K562 (cell line): ENCODE measurements at regions not wholly inside any gene's neighbourhood (a gene's known extent, or its start where the extent isn't known, plus 50 kb on each side); places are given as distances from the start of the nearest gene placed in this dataset.
A peak's percentile ranks its signal among the peaks of the same experiment; 100 is the strongest.

Experiments
- ATAC-seq: fragments of 200-7000 bp; cut with Tn5 transposase; 3 replicates; pipeline ENCODE4 v1.9.1; 2020; ENCODE audit warnings: moderate library complexity
- BruUV-seq: library from RNA; stranded (reverse); fragments of 400-500 nt; replicated peaks from 2 replicates; lab custom pipeline; 2021; lab: Mats Ljungman, UMichigan
- CTCF ChIA-PET: fragments of 300-600 bp; formaldehyde crosslinking; extraction: SDS; loops from one replicate; lab custom pipeline; 2021; ENCODE audit warnings: low intra/inter-chr PET ratio; lab: Yijun Ruan, JAX
- POLR2A ChIA-PET: fragments of 300-600, 350-650 bp; sonication (Branson Sonifier 250); formaldehyde crosslinking; extraction: SDS; loops from one replicate; lab custom pipeline; 2021; ENCODE audit warnings: antibody characterized with exemption, inconsistent platforms; lab: Yijun Ruan, JAX
- DNase-seq, 4 experiments: peaks; one replicate each; pipeline versions ENCODE4 v3.0.0 to v3.0.0-alpha.2; 2011 to 2018; ENCODE audit warnings: low spot score in 3 of 4, mixed read lengths in 3 of 4; ENCODE audit errors: extremely low read depth in 1 of 4
- FAIRE-seq: peaks from 2 replicates; lab custom pipeline; 2011; peaks lifted over from hg19 to GRCh38; lab: Jason Lieb, UNC
- H2AFZ ChIP-seq: 2 replicates; pipeline ENCODE4 v1.6.0; 2011; ENCODE audit warnings: low read depth, low read length, control low read depth, inconsistent platforms
- H3K27ac ChIP-seq: fragments of 200-600 bp; 3 replicates; pipeline ENCODE4 v1.8.0; 2011; ENCODE audit warnings: low read depth, mild to moderate bottlenecking, control low read depth, inconsistent platforms, low read length, moderate library complexity, mixed read lengths; ENCODE audit errors: extremely low read depth
- H3K27me3 ChIP-seq, 2 experiments: fragments of 300-600 bp in 1 of 2; 2 replicates in 1 of 2; 3 replicates in 1 of 2; pipeline versions ENCODE4 v1.6.0 to v1.8.0; 2011; ENCODE audit warnings: inconsistent platforms in 2 of 2, low read length in 2 of 2, mild to moderate bottlenecking in 1 of 2, mixed read lengths in 1 of 2, moderate library complexity in 1 of 2; ENCODE audit not compliant: control insufficient read depth in 2 of 2, insufficient read depth in 2 of 2
- H3K36me3 ChIP-seq: fragments of 300-600 bp; 3 replicates; pipeline ENCODE4 v1.8.0; 2011; ENCODE audit warnings: mild to moderate bottlenecking, low read length, inconsistent platforms; ENCODE audit not compliant: control insufficient read depth, insufficient read depth
- H3K4me1 ChIP-seq, 2 experiments: fragments of 200-600 bp in 1 of 2; replicated peaks in 1 of 2; 2 replicates in 1 of 2; 3 replicates in 1 of 2; pipeline versions ENCODE4 v1.5.1 to v1.8.0; 2011; ENCODE audit warnings: inconsistent platforms in 2 of 2, low read length in 2 of 2, mild to moderate bottlenecking in 1 of 2, mixed read lengths in 1 of 2, moderate library complexity in 1 of 2; ENCODE audit not compliant: control insufficient read depth in 2 of 2, insufficient read depth in 2 of 2
- H3K4me2 ChIP-seq: 2 replicates; pipeline ENCODE4 v1.6.1; 2011; ENCODE audit warnings: low read length, control low read depth, inconsistent platforms, mixed read lengths; ENCODE audit not compliant: insufficient read depth
- H3K4me3 ChIP-seq: fragments of 200-600 bp; sonication (generic), shearing (Covaris generic); 2 replicates; pipeline ENCODE4 v1.5.1; 2016; ENCODE audit warnings: control low read depth, inconsistent platforms
- H3K79me2 ChIP-seq: fragments of 200-600 bp; 3 replicates; pipeline ENCODE4 v1.8.0; 2011; ENCODE audit warnings: low read length, inconsistent platforms; ENCODE audit not compliant: control insufficient read depth, insufficient read depth
- H3K9ac ChIP-seq, 2 experiments: 2 replicates each; pipeline versions ENCODE4 v1.6.0 to v1.6.1; 2011; ENCODE audit warnings: low read depth in 2 of 2, low read length in 2 of 2, control low read depth in 1 of 2, inconsistent platforms in 1 of 2, mild to moderate bottlenecking in 1 of 2, mixed read lengths in 1 of 2; ENCODE audit not compliant: insufficient read depth in 1 of 2
- H3K9me1 ChIP-seq: one replicate; pipeline ENCODE4 v1.6.0; 2011; ENCODE audit warnings: inconsistent platforms, mild to moderate bottlenecking, low read length, moderate library complexity; ENCODE audit not compliant: control insufficient read depth, insufficient read depth
- H3K9me3 ChIP-seq: replicated peaks from 2 replicates; pipeline ENCODE4 v1.5.1; 2011; ENCODE audit warnings: low read depth, low read length, inconsistent platforms; ENCODE audit not compliant: control insufficient read depth, insufficient read depth
- H4K20me1 ChIP-seq: replicated peaks from 2 replicates; pipeline ENCODE4 v1.6.1; 2011; ENCODE audit warnings: low read length, inconsistent platforms, mixed read lengths; ENCODE audit not compliant: control insufficient read depth, insufficient read depth
- BHLHE40 ChIP-seq: IDR thresholded peaks from 2 replicates; pipeline ENCODE4 v1.6.1; 2011; ENCODE audit warnings: low read length, improper control_type of control experiment
- HCFC1 ChIP-seq: IDR thresholded peaks from 2 replicates; pipeline ENCODE4 v1.6.1; 2012; ENCODE audit warnings: low read depth, low read length, improper control_type of control experiment
- NUFIP1 ChIP-seq: fragments of 450-650 bp; IDR thresholded peaks from 2 replicates; pipeline ENCODE4 v1.6.1; 2018; ENCODE audit not compliant: partially characterized antibody
- PTTG1 ChIP-seq: fragments of 450-650 bp; IDR thresholded peaks from 2 replicates; pipeline ENCODE4 v1.6.1; 2016; ENCODE audit warnings: low read depth, mild to moderate bottlenecking, missing genetic modification characterization, missing compliant biosample characterization
- RHOXF2B ChIP-seq: fragments of 250-450 bp; sonication (Bioruptor Pico); conservative IDR thresholded peaks from 2 replicates; pipeline ENCODE4 v1.5.1; 2021
- WGBS: fragments of 100-300 bp; shearing (Covaris generic); methylation state at CpG from one replicate; pipeline ENCODE4 v1.1.6; 2016; ENCODE audit warnings: low coverage, mixed read lengths; ENCODE audit not compliant: insufficient coverage; ENCODE audit errors: missing lambda C conversion rate; 5-methylcytosine and 5-hydroxymethylcytosine counted together
- in situ Hi-C: fragments of 300-500 bp; cut with MboI; formaldehyde crosslinking; loops from 4 replicates; pipeline ENCODE4 v1.15.0; 2018; ENCODE audit warnings: inconsistent platforms, mixed read lengths
- intact Hi-C: fragments of 100-400 bp; cut with micrococcal nuclease; formaldehyde crosslinking; loops from 2 replicates; pipeline ENCODE4 v1.14.2; 2022
- TF ChIP-seq, protein P1 (sequence below): fragments of 250-450 bp; sonication (Bioruptor Pico); IDR thresholded peaks from 2 replicates; pipeline ENCODE4 v1.4.0; 2020; ENCODE audit warnings: mild to moderate bottlenecking, moderate library complexity
- TF ChIP-seq, protein P2 (sequence below): fragments of 250-450 bp; sonication (Bioruptor Pico); IDR thresholded peaks from 2 replicates; pipeline ENCODE4 v1.6.1; 2021; ENCODE audit warnings: mild to moderate bottlenecking
- TF ChIP-seq, protein P3 (sequence below): IDR thresholded peaks from 2 replicates; pipeline ENCODE4 v1.6.1; 2011; ENCODE audit not compliant: insufficient read length; ENCODE audit errors: extremely low read depth
- TF ChIP-seq, protein P4 (sequence below), 2 experiments: fragments of 450-650 bp; IDR thresholded peaks; 2 replicates each; pipeline ENCODE4 v1.6.1; 2016
- TF ChIP-seq, protein P5 (sequence below): fragments of 250-450 bp; sonication (Bioruptor Pico); IDR thresholded peaks from 2 replicates; pipeline ENCODE4 v1.8.0; 2021; ENCODE audit warnings: moderate library complexity, mild to moderate bottlenecking, inconsistent platforms

DNA sequence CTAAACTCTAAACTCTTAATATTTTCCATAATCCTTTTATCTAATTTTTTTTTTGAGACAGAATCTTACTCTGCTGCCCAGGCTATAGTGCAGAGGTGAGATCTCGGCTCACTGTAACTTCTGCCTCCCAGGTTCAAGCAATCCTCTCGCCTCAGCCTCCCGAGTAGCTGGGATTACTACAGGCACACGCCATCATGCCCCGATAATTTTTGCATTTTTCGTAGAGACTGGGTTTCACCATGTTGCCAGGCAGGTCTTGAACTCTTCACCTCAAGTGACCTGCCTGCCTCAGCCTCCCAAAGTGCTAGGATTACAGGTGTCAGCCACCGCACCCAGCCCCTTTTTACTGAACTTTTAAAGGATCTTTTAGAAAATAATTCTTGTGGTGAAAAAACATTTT is 110.2 kb upstream of the PHF14 start:
- POLR2A ChIA-PET: no interaction called here
- ATAC-seq (no peak), FAIRE-seq (peak; percentile 35), DNase-seq (no peak)
- in situ Hi-C loops: no loop called here
- H3K36me3 ChIP-seq: no peaks in the 10 kb centered on the region
- no peak overlapping the region for H2AFZ ChIP-seq
- 11% methylated on average over 7 of the region's 7 CpGs for WGBS
- H3K4me1 ChIP-seq: no peaks in the 10 kb centered on the region
- H3K9ac ChIP-seq: no peak overlapping the region
- H3K9me1 ChIP-seq: no peaks in the 10 kb centered on the region
- no peaks in the 10 kb centered on the region for H3K79me2 ChIP-seq
- BruUV-seq: no TSS peak
- CTCF ChIA-PET: no interaction called here
- no peak overlapping the region for H3K4me3 ChIP-seq
- no peak overlapping the region for H3K27ac ChIP-seq
- intact Hi-C loops: no loop called here
- H3K27me3 ChIP-seq: no peaks in the 10 kb centered on the region
- H3K9me3 ChIP-seq: no peaks in the 10 kb centered on the region
- no peak overlapping the region for H3K4me2 ChIP-seq
- TF ChIP-seq PTTG1 (no peak), RHOXF2B (CRISPR knock-in tag) (no peak)
- TF ChIP-seq, protein P1, sequence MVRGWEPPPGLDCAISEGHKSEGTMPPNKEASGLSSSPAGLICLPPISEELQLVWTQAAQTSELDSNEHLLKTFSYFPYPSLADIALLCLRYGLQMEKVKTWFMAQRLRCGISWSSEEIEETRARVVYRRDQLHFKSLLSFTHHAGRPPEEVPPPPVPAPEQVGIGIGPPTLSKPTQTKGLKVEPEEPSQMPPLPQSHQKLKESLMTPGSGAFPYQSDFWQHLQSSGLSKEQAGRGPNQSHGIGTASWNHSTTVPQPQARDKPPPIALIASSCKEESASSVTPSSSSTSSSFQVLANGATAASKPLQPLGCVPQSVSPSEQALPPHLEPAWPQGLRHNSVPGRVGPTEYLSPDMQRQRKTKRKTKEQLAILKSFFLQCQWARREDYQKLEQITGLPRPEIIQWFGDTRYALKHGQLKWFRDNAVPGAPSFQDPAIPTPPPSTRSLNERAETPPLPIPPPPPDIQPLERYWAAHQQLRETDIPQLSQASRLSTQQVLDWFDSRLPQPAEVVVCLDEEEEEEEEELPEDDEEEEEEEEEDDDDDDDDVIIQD (CRISPR knock-in tag): no peak
- TF ChIP-seq, protein P2, sequence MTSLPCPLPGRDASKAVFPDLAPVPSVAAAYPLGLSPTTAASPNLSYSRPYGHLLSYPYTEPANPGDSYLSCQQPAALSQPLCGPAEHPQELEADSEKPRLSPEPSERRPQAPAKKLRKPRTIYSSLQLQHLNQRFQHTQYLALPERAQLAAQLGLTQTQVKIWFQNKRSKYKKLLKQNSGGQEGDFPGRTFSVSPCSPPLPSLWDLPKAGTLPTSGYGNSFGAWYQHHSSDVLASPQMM (CRISPR knock-in tag): no peak
- H4K20me1 ChIP-seq: no peaks in the 10 kb centered on the region

DNA sequence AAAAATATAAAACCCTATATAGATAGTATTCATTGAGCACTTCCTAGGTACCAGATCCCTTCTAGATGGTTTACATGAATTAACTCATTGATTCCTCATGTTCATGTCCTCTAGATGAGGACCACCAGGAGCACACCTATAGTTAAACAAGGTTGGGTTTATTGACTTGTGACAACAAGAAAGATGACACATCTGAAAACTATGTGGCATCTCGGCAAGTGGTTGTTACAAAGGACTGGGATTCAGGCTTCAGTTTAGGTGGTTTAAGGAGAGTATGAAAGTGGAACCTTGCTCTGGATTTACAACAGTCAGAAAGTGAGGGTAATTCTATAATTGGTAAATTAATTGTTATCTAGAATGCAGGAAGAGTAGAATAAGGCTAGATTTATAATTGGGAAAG is 99.0 kb upstream of the PHF14 start:
- Histone ChIP-seq H2AFZ (no peak overlapping the region), H3K4me3 (no peak overlapping the region), H4K20me1 (no peaks in the 10 kb centered on the region), H3K4me2 (no peak overlapping the region), H3K9me3 (no peaks in the 10 kb centered on the region), H3K79me2 (no peaks in the 10 kb centered on the region), H3K9me1 (no peaks in the 10 kb centered on the region), H3K4me1 (no peaks in the 10 kb centered on the region), H3K27me3 (no peaks in the 10 kb centered on the region), H3K9ac (no peak overlapping the region), H3K27ac (no peak overlapping the region), H3K36me3 (no peaks in the 10 kb centered on the region)
- DNase-seq (no peak), FAIRE-seq (no peak), ATAC-seq (no peak)
- in situ Hi-C loops (no loop called here), intact Hi-C loops (no loop called here)
- no TSS peak for BruUV-seq
- POLR2A ChIA-PET: no interaction called here
- CTCF ChIA-PET: no interaction called here
- WGBS: 0% methylated on average over 1 of the region's 1 CpG
- TF ChIP-seq, protein P3, sequence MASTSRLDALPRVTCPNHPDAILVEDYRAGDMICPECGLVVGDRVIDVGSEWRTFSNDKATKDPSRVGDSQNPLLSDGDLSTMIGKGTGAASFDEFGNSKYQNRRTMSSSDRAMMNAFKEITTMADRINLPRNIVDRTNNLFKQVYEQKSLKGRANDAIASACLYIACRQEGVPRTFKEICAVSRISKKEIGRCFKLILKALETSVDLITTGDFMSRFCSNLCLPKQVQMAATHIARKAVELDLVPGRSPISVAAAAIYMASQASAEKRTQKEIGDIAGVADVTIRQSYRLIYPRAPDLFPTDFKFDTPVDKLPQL: no peak
- TF ChIP-seq, protein P4, sequence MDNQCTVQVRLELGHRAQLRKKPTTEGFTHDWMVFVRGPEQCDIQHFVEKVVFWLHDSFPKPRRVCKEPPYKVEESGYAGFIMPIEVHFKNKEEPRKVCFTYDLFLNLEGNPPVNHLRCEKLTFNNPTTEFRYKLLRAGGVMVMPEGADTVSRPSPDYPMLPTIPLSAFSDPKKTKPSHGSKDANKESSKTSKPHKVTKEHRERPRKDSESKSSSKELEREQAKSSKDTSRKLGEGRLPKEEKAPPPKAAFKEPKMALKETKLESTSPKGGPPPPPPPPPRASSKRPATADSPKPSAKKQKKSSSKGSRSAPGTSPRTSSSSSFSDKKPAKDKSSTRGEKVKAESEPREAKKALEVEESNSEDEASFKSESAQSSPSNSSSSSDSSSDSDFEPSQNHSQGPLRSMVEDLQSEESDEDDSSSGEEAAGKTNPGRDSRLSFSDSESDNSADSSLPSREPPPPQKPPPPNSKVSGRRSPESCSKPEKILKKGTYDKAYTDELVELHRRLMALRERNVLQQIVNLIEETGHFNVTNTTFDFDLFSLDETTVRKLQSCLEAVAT (IDR thresholded peaks at IDR 0.05): no peak
- TF ChIP-seq, protein P5, sequence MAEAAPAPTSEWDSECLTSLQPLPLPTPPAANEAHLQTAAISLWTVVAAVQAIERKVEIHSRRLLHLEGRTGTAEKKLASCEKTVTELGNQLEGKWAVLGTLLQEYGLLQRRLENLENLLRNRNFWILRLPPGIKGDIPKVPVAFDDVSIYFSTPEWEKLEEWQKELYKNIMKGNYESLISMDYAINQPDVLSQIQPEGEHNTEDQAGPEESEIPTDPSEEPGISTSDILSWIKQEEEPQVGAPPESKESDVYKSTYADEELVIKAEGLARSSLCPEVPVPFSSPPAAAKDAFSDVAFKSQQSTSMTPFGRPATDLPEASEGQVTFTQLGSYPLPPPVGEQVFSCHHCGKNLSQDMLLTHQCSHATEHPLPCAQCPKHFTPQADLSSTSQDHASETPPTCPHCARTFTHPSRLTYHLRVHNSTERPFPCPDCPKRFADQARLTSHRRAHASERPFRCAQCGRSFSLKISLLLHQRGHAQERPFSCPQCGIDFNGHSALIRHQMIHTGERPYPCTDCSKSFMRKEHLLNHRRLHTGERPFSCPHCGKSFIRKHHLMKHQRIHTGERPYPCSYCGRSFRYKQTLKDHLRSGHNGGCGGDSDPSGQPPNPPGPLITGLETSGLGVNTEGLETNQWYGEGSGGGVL: no peak
- TF ChIP-seq NUFIP1 (no peak), HCFC1 (no peak), BHLHE40 (no peak)
